CD4-positive, alpha-beta T cell treated with Interleukin-17A for 1 hour (primary cell): ENCODE measurements at regions not wholly inside any gene's neighbourhood (a gene's known extent, or its start where the extent isn't known, plus 50 kb on each side); places are given as distances from the start of the nearest gene placed in this dataset.
"Not testable (repeated sequence)": the region's sequence is repeated elsewhere in the genome, so short reads cannot be mapped to it uniquely, and the experiment has no call there.

Experiments
- DNase-seq: peaks from one replicate; pipeline ENCODE4 v3.0.0-alpha.2; 2020

DNA sequence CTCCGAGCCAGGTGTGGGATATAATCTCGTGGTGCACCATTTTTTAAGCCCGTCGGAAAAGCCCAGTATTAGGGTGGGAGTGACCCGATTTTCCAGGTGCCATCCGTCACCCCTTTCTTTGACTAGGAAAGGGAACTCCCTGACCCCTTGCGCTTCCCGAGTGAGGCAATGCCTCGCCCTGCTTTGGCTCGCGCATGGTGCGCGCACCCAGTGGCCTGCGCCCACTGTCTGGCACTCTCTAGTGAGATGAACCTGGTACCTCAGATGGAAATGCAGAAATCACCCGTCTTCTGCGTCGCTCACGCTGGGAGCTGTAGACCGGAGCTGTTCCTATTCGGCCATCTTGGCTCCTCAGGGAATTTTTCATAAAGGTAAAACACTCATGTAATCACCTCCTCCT is 63.9 kb downstream of the RWDD3 start:
- not testable (repeated sequence) for DNase-seq

- DNase-seq, result no peak
Observed at GRCh38 chr1:95301091-95301490, 67.1 kb downstream of the RWDD3 start.

GRCh38 chr1:95301614-95302013 is 67.6 kb downstream of the RWDD3 start:
- no peak for DNase-seq

- no peak for DNase-seq
Observed at GRCh38 chr1:95304803-95305202, 70.8 kb downstream of the RWDD3 start.

- DNase-seq, result no peak
Observed at GRCh38 chr1:95308276-95309030, 74.4 kb downstream of the RWDD3 start.

GRCh38 chr1:95309031-95309471 is 75.0 kb downstream of the RWDD3 start:
- no peak for DNase-seq

GRCh38 chr1:95311014-95311413 is 77.0 kb downstream of the RWDD3 start:
- no peak for DNase-seq

DNA sequence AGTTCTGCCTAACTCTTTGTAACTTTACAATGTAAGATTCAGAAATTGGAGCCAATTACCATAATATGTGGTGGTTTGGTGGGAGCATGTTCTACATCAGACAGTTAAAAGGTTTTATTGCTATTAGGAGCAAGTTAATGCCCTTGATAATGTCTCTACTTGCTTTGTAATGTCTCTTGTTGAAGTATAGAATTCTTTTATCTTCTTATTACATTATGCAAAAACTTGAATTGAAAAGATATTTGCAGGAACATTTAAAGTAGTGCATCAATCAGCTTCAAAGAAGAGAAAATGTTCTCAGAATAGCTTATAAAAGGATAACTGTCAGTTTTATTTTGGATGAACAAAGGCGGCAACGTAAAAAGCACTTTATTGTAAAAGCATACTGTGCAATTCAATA is 77.8 kb downstream of the RWDD3 start:
- DNase-seq, result no peak

- no peak for DNase-seq
Observed at GRCh38 chr1:95312181-95312580, 78.2 kb downstream of the RWDD3 start.

- no peak for DNase-seq
Observed at GRCh38 chr1:95313527-95313926, 79.5 kb downstream of the RWDD3 start.

- no peak for DNase-seq
Observed at GRCh38 chr1:95321531-95321930, 87.5 kb downstream of the RWDD3 start.

DNA sequence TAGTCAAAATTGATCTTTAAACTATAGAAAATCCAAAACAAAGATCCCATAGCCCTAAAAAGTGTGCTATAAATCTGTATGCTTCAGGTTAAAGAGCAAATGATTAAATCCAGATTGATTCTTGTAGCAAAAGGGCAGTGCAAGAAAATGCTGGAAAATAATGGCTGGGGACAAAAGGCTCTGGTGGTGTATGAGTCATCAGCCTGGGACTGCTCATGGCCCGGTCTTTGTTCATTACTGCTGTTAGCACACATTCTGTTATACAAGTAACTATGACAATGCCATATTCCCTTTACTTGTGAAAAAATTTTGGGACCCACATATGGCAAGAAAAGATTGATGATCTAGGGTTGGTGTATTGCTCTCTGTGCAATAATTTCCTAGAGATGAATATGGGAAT is 89.1 kb downstream of the RWDD3 start:
- DNase-seq, result no peak

- DNase-seq, result no peak
Observed at GRCh38 chr1:95325349-95325748, 91.3 kb downstream of the RWDD3 start.

DNA sequence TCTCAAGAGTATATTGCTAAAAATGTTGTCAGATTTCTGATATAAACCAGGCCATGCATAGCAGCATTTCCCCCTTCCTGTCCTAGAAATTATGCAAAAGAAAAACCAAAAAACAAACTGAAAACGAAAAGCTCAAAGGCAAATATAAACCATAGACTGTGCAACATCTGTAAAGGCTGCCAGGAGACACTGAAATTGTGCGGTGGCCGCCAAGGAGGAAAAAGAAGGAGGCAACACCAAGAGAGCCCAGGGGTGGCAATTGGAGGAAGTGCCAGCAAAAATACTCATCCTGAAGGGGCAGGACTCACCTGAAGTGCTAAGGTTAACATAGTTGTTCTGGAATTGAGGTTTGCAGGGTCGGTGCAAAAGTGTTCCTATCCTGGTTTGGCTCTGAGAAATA is 92.0 kb downstream of the RWDD3 start:
- DNase-seq, result no peak

GRCh38 chr1:95332754-95333153 is 98.7 kb downstream of the RWDD3 start:
- no peak for DNase-seq

DNA sequence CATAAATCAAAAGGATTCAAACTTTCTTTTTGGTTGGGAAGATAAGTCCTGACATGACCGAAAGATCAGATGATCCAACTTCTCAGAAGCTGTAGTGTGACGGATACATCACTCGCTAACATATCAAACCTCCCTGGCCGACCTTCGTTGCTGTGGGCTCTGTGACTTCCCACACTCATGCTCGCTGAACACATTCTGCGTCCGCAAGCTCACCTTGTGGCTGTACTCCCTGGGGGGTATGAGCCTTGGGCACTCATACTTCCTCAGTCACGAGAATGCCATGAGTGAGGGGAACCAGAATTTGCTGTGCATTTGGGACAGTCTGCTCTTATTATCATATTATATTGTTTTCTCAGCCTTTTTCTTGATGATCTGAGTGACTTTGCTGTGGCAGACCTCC is 105.4 kb downstream of the RWDD3 start:
- no peak for DNase-seq

DNA sequence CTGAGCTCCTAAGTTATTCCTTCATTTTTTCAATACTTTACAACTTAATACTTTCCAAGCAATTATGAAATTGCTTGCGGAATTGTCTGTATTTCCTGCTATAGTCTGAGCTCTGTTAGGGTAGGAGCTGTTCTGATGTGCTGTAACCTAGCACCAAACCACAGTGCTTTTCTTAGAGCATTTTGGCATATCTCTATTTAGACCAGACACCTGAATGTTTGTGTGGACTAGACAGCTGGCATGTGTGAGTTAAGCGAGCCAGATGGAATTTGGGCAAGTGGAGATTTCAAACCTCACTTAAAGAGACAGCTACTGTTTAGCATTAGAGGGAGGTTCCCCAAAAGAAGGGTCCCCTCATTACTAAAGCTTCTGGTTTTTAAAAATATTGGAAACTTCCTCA is 106.1 kb downstream of the RWDD3 start:
- DNase-seq, result no peak

DNA sequence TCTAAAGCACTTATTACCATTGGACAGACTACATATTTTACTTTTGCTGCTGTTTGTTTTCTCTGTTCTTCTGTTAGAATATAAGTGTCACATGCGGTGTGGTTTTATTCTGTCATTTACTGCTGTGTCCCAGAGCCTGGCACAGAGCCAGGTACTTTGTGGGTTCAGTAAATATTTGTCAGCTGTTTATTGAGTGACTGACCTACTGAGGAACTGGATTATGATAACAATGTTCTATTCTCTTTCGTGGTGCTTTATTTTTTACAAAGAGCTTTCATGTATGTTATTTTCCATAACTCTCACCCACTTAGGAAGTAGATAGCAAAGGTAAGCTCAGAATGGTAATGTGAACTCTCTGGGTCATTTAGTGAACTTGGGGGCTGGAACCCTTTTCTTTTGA is 118.8 kb downstream of the RWDD3 start:
- no peak for DNase-seq

DNA sequence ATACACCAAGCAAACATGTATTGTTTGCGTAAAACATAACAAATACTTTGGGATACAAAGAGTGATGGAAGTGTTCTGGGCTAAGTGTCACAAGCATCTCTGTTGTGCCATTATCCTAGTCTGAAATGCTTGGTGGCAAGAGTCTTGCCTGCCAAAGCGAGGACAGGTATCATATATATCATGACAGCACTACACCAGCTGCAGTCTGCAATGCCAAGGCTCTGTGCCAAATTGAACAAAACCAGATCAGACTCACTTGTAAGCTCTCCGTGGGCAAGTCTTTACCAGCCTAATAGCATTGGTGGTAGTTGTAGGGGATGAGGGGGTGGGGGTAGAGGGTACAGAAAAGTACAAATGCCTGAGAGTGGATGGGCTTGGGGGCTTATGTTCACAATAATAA is 119.2 kb downstream of the RWDD3 start:
- DNase-seq, result no peak

DNA sequence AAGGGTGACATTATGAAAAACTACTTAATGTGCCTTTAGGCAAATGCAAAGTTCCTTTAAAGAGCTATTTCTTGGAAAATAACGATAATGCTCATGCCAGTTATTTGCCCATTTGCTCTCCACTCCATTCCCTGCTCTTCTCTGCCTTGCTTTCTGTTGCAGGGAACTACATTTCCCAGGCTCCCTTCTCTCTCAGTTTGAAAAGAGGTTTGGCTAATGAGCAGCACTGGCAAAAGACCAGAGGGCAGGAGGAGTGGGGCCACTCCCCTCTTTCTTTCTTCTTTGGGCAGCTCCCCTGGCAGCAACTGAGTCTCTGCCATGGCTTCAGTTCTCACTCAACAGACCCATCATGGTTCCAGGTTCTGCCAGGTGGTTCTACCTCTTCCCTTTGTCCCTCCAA is 130.5 kb downstream of the RWDD3 start:
- no peak for DNase-seq

DNA sequence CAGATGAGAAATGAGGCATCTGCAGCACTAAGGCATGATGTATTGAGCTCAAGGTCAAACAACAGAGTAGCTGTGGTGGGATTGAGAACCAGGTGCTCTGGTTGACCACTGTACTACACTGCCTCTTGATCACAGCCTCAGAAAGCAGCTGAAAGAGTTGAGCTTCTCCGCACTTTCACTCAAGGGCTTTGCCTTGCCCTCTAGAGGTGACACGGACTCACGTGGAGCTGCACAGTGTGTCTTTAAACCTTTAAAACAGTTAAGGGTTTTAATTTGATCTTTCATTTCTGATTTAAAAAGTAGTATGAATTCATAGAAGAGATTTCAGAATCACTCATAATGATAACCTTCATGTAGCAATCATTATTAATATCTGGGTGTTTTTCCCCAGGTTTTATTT is 132.5 kb downstream of the RWDD3 start:
- no peak for DNase-seq

- DNase-seq, result no peak
Observed at GRCh38 chr1:95368178-95368577, 134.2 kb downstream of the RWDD3 start.

DNA sequence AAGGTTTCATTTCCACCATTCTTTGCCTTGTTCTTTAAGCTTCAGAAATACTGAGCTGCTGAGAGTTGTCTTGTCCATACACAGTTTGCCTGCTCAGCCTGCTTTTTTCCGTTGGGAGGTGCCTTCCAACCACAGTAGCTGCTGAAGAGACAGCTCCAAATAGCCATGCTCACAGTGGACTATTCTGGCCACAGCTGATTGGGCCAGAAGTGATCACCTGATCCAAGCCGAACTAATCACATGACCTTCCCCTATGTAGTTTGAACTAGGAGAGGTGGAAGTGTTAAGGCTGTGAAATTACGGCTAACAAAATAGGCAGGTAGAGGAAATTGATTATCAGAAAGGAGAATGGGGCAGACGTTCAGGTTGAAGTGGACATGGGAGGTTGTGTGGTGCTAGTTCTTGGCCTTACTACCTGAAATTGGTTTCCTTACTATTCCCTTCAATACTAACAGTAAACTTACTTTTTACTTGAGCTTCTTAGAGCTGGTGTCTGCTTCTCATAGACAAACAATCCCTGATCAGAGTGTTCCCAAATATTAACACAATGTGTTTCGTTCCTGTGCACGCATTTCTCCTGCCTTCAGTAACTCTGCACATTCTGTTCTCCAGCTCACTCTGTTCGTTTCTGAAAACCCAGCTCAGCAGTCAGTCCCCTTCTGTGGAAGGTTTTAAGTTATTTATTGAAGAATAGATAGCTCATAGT is 136.1 kb downstream of the RWDD3 start:
- no peak for DNase-seq

GRCh38 chr1:95370691-95371562 is 136.9 kb downstream of the RWDD3 start:
- no peak for DNase-seq
